SK-N-SH treated with all-trans-retinoic acid at 6 μM for 48 hours (cell line): ENCODE measurements at regions not wholly inside any gene's neighbourhood (a gene's known extent, or its start where the extent isn't known, plus 50 kb on each side); places are given as distances from the start of the nearest gene placed in this dataset.

Experiments
- ATAC-seq: fragments of 200-7000 bp; cut with Tn5 transposase; 3 replicates; pipeline ENCODE4 v1.9.1; 2020; ENCODE audit warnings: mild to moderate bottlenecking, moderate library complexity
- ARNTL ChIP-seq: fragments of 450-650 bp; formaldehyde crosslinking; IDR thresholded peaks from 2 replicates; pipeline ENCODE4 v1.5.0; 2020; ENCODE audit warnings: low read depth, mild to moderate bottlenecking, moderate library complexity, borderline replicate concordance
- BACH2 ChIP-seq: fragments of 250-450 bp; sonication (Bioruptor Pico); IDR thresholded peaks from 2 replicates; pipeline ENCODE4 v1.9.0; 2021; ENCODE audit warnings: mild to moderate bottlenecking, borderline replicate concordance
- CSDC2 ChIP-seq: fragments of 250-450 bp; sonication (Bioruptor Pico); IDR thresholded peaks from 2 replicates; pipeline ENCODE4 v1.5.0; 2020; ENCODE audit warnings: mild to moderate bottlenecking, moderate library complexity
- ESRRG ChIP-seq: fragments of 250-450 bp; sonication (Bioruptor Pico); IDR thresholded peaks from 2 replicates; pipeline ENCODE4 v1.6.1; 2021; ENCODE audit warnings: mild to moderate bottlenecking
- GLIS3 ChIP-seq: fragments of 250-450 bp; sonication (Bioruptor Pico); IDR thresholded peaks from 2 replicates; pipeline ENCODE4 v1.5.0; 2020; ENCODE audit warnings: mild to moderate bottlenecking, moderate library complexity
- ISL1 ChIP-seq: fragments of 250-450 bp; sonication (Bioruptor Pico); IDR thresholded peaks from 2 replicates; pipeline ENCODE4 v2.1.2; 2022; ENCODE audit warnings: mild to moderate bottlenecking, moderate library complexity
- PPARA ChIP-seq: fragments of 250-450 bp; sonication (Bioruptor Pico); IDR thresholded peaks from 2 replicates; pipeline ENCODE4 v1.5.0; 2020; ENCODE audit warnings: mild to moderate bottlenecking, borderline replicate concordance
- RARB ChIP-seq: fragments of 250-450 bp; sonication (Bioruptor Pico); IDR thresholded peaks from 2 replicates; pipeline ENCODE4 v1.8.0; 2021; ENCODE audit warnings: mild to moderate bottlenecking, moderate library complexity
- SNAI2 ChIP-seq: fragments of 250-450 bp; sonication (Bioruptor Pico); IDR thresholded peaks from 2 replicates; pipeline ENCODE4 v1.5.0; 2020; ENCODE audit warnings: mild to moderate bottlenecking, moderate library complexity
- TCF4 ChIP-seq: fragments of 250-450 bp; sonication (Bioruptor Pico); IDR thresholded peaks from 2 replicates; pipeline ENCODE4 v1.8.0; 2021; ENCODE audit warnings: mild to moderate bottlenecking, moderate library complexity, borderline replicate concordance
- TOX ChIP-seq: fragments of 250-450 bp; sonication (Bioruptor Pico); IDR thresholded peaks from 2 replicates; pipeline ENCODE4 v1.8.0; 2021; ENCODE audit warnings: mild to moderate bottlenecking, moderate library complexity, borderline replicate concordance
- ZFP3 ChIP-seq: fragments of 250-450 bp; sonication (Bioruptor Pico); IDR thresholded peaks from 2 replicates; pipeline ENCODE4 v1.5.0; 2020; ENCODE audit warnings: mild to moderate bottlenecking, moderate library complexity
- ZFP30 ChIP-seq: fragments of 450-650 bp; formaldehyde crosslinking; IDR thresholded peaks from 2 replicates; pipeline ENCODE4 v1.5.0; 2022; ENCODE audit warnings: mild to moderate bottlenecking, moderate library complexity
- ZNF565 ChIP-seq: fragments of 450-650 bp; formaldehyde crosslinking; conservative IDR thresholded peaks from 2 replicates; pipeline ENCODE4 v1.5.0; 2020; ENCODE audit warnings: low read depth, mild to moderate bottlenecking, moderate library complexity
- ZNF8 ChIP-seq: fragments of 450-650 bp; formaldehyde crosslinking; IDR thresholded peaks from 2 replicates; pipeline ENCODE4 v1.5.0; 2020; ENCODE audit warnings: mild to moderate bottlenecking, moderate library complexity
- TF ChIP-seq, protein P1 (sequence below): fragments of 250-450 bp; sonication (Bioruptor Pico); IDR thresholded peaks from 2 replicates; pipeline ENCODE4 v1.5.0; 2020; ENCODE audit warnings: mild to moderate bottlenecking, moderate library complexity
- TF ChIP-seq, protein P2 (sequence below): fragments of 250-450 bp; sonication (Bioruptor Pico); IDR thresholded peaks from 2 replicates; pipeline ENCODE4 v1.5.1; 2020; ENCODE audit warnings: low read depth, mild to moderate bottlenecking, moderate library complexity
- TF ChIP-seq, protein P3 (sequence below): fragments of 250-450 bp; sonication (Bioruptor Pico); IDR thresholded peaks from 2 replicates; pipeline ENCODE4 v1.5.1; 2021; ENCODE audit warnings: mild to moderate bottlenecking, moderate library complexity
- TF ChIP-seq, protein P4 (sequence below): fragments of 250-450 bp; sonication (Bioruptor Pico); IDR thresholded peaks from 2 replicates; pipeline ENCODE4 v1.8.0; 2020; ENCODE audit warnings: mild to moderate bottlenecking, moderate library complexity, borderline replicate concordance
- TF ChIP-seq, protein P5 (sequence below): fragments of 250-450 bp; sonication (Bioruptor Pico); IDR thresholded peaks from 2 replicates; pipeline ENCODE4 v1.8.0; 2021; ENCODE audit warnings: low read depth, mild to moderate bottlenecking, moderate library complexity, borderline replicate concordance

GRCh38 chr2:126507425-126507911 lies 148.5 kb upstream of the GYPC start:
- ATAC-seq, result no peak
- no peak for TF ChIP-seq ZNF8
- TF ChIP-seq ZNF565 (CRISPR knock-in tag), result no peak
- TF ChIP-seq, protein P1, sequence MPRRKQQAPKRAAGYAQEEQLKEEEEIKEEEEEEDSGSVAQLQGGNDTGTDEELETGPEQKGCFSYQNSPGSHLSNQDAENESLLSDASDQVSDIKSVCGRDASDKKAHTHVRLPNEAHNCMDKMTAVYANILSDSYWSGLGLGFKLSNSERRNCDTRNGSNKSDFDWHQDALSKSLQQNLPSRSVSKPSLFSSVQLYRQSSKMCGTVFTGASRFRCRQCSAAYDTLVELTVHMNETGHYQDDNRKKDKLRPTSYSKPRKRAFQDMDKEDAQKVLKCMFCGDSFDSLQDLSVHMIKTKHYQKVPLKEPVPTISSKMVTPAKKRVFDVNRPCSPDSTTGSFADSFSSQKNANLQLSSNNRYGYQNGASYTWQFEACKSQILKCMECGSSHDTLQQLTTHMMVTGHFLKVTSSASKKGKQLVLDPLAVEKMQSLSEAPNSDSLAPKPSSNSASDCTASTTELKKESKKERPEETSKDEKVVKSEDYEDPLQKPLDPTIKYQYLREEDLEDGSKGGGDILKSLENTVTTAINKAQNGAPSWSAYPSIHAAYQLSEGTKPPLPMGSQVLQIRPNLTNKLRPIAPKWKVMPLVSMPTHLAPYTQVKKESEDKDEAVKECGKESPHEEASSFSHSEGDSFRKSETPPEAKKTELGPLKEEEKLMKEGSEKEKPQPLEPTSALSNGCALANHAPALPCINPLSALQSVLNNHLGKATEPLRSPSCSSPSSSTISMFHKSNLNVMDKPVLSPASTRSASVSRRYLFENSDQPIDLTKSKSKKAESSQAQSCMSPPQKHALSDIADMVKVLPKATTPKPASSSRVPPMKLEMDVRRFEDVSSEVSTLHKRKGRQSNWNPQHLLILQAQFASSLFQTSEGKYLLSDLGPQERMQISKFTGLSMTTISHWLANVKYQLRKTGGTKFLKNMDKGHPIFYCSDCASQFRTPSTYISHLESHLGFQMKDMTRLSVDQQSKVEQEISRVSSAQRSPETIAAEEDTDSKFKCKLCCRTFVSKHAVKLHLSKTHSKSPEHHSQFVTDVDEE (CRISPR knock-in tag), result no peak
- TF ChIP-seq CSDC2 (CRISPR knock-in tag), result no peak
- no peak for TF ChIP-seq TOX (CRISPR knock-in tag)
- TF ChIP-seq, protein P2, sequence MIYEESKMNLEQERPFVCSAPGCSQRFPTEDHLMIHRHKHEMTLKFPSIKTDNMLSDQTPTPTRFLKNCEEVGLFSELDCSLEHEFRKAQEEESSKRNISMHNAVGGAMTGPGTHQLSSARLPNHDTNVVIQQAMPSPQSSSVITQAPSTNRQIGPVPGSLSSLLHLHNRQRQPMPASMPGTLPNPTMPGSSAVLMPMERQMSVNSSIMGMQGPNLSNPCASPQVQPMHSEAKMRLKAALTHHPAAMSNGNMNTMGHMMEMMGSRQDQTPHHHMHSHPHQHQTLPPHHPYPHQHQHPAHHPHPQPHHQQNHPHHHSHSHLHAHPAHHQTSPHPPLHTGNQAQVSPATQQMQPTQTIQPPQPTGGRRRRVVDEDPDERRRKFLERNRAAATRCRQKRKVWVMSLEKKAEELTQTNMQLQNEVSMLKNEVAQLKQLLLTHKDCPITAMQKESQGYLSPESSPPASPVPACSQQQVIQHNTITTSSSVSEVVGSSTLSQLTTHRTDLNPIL (CRISPR knock-in tag), result no peak
- TF ChIP-seq ZFP30 (CRISPR knock-in tag), result no peak
- TF ChIP-seq RARB (CRISPR knock-in tag), result no peak
- TF ChIP-seq, protein P3, sequence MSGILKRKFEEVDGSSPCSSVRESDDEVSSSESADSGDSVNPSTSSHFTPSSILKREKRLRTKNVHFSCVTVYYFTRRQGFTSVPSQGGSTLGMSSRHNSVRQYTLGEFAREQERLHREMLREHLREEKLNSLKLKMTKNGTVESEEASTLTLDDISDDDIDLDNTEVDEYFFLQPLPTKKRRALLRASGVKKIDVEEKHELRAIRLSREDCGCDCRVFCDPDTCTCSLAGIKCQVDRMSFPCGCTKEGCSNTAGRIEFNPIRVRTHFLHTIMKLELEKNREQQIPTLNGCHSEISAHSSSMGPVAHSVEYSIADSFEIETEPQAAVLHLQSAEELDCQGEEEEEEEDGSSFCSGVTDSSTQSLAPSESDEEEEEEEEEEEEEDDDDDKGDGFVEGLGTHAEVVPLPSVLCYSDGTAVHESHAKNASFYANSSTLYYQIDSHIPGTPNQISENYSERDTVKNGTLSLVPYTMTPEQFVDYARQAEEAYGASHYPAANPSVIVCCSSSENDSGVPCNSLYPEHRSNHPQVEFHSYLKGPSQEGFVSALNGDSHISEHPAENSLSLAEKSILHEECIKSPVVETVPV, result no peak
- TF ChIP-seq SNAI2 (CRISPR knock-in tag), result no peak
- TF ChIP-seq, protein P4, sequence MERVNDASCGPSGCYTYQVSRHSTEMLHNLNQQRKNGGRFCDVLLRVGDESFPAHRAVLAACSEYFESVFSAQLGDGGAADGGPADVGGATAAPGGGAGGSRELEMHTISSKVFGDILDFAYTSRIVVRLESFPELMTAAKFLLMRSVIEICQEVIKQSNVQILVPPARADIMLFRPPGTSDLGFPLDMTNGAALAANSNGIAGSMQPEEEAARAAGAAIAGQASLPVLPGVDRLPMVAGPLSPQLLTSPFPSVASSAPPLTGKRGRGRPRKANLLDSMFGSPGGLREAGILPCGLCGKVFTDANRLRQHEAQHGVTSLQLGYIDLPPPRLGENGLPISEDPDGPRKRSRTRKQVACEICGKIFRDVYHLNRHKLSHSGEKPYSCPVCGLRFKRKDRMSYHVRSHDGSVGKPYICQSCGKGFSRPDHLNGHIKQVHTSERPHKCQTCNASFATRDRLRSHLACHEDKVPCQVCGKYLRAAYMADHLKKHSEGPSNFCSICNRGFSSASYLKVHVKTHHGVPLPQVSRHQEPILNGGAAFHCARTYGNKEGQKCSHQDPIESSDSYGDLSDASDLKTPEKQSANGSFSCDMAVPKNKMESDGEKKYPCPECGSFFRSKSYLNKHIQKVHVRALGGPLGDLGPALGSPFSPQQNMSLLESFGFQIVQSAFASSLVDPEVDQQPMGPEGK (CRISPR knock-in tag), result no peak
- TF ChIP-seq ESRRG, result no peak
- no peak for TF ChIP-seq ZFP3 (CRISPR knock-in tag)
- TF ChIP-seq TCF4 (CRISPR knock-in tag), result no peak

- ATAC-seq, result no peak
- TF ChIP-seq, protein P4 (CRISPR knock-in tag), result no peak
- no peak for TF ChIP-seq ZNF8
- TF ChIP-seq GLIS3 (CRISPR knock-in tag), result no peak
- TF ChIP-seq, protein P3, result no peak
Observed at GRCh38 chr2:126510356-126510755, 145.6 kb upstream of the GYPC start.

GRCh38 chr2:126510960-126511359 lies 145.0 kb upstream of the GYPC start:
- ATAC-seq, result no peak
- TF ChIP-seq ZFP3 (CRISPR knock-in tag) (no peak), ISL1 (no peak), BACH2 (CRISPR knock-in tag) (no peak), ARNTL (CRISPR knock-in tag) (no peak), RARB (CRISPR knock-in tag) (no peak), TOX (CRISPR knock-in tag) (no peak), PPARA (CRISPR knock-in tag) (no peak)
- TF ChIP-seq, protein P5, sequence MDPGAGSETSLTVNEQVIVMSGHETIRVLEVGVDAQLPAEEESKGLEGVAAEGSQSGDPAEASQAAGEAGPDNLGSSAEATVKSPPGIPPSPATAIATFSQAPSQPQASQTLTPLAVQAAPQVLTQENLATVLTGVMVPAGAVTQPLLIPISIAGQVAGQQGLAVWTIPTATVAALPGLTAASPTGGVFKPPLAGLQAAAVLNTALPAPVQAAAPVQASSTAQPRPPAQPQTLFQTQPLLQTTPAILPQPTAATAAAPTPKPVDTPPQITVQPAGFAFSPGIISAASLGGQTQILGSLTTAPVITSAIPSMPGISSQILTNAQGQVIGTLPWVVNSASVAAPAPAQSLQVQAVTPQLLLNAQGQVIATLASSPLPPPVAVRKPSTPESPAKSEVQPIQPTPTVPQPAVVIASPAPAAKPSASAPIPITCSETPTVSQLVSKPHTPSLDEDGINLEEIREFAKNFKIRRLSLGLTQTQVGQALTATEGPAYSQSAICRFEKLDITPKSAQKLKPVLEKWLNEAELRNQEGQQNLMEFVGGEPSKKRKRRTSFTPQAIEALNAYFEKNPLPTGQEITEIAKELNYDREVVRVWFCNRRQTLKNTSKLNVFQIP (CRISPR knock-in tag), result no peak
- TF ChIP-seq, protein P1 (CRISPR knock-in tag), result no peak
- TF ChIP-seq, protein P3, result no peak
